NCI-H774 (cell line): ENCODE measurements at regions not wholly inside any gene's neighbourhood (a gene's known extent, or its start where the extent isn't known, plus 50 kb on each side); places are given as distances from the start of the nearest gene placed in this dataset.
"Not testable (repeated sequence)": the region's sequence is repeated elsewhere in the genome, so short reads cannot be mapped to it uniquely, and the experiment has no call there.

Source experiments
- DNase-seq: peaks from one replicate; lab custom pipeline; 2025; lab: John Stamatoyannopoulos, UW

DNA sequence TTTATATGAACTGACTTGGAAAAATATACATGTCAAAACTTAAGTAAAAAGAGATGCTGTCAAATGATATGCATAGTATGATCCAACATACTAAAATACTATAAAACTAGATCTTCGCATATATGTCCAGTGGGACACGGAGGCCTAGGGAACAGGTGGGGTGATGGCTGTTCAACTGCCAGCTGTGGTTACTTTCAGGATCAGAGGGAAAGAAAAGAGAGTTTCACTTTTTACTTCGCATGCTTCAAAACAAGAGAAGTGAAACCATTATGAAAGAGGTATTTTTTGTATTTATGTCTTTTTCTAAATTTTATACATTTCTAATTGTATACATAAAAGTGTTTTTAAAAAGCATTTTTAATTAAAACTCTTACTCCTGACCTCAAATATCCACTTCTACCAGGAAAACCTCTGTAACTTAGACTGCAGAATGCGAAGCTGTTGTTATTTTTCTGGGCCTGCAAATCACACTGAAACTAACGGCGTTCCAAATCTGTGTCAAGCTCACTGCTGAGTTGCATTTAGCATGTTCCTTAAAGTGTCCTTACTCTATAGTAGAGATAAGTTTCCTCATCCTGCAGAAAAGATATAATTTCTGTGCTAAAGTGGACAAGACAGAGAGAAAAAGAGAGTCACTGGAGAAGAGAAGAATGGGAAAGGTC lies 97.8 kb upstream of the SLC35G4 start:
- DNase-seq, result no peak

DNA sequence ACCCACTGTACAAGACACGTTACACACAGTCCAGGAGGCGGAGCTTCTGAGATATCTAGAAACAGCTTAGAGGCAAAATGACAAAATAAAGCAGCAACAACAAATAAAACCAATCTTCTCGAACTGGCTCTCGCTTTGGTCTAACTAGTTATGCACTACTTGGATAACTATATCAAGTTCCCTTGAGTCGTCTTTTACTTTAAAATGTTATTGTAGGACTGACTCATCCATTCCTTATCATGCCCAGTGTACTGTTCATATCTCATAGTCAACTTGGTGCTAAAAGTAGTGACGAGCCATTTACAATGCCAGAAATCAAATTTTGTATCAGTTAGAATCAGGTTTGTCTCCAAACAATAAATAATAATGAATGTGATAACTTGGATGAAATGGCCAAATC lies 102.5 kb upstream of the SLC35G4 start:
- no peak for DNase-seq

DNA sequence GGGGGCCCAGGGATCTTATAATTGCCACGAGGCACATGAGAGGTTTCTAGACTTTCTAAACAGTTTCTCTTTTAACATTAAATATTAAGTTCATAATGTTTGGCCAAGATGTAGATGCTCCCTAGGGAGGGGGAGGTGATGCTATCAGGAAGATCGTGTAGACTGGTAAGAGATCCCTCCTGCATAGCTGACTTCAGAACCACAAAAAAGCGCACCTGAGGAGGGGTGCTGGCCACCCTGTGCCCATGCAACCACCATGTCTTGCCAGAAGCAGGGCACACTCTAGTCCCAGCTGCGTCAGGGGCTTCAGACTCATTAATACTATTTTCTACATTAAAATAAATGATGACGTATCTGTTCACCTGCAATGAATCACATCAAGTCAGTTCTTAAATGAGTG lies 103.4 kb upstream of the SLC35G4 start:
- DNase-seq, result no peak

DNA sequence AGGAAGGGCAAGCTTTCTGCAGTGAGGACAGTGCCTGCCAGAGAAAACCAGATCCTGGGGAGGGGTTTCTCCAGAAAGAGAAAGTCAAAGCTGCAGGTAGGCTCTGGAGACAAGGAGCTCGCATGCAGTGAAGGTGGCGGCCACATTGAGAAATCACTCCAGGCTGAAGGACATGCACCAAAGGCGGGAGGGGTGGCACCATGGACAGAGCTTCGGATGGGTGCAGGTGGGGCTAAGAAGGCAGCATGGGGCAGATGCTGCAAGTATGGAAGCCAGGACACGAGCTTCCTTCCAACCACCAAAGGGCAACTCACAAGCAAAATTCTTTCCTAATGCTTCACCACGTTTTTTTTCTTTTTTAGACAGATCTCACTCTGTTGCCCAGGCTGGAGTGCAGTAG lies 104.4 kb upstream of the SLC35G4 start:
- DNase-seq, result no peak

DNA sequence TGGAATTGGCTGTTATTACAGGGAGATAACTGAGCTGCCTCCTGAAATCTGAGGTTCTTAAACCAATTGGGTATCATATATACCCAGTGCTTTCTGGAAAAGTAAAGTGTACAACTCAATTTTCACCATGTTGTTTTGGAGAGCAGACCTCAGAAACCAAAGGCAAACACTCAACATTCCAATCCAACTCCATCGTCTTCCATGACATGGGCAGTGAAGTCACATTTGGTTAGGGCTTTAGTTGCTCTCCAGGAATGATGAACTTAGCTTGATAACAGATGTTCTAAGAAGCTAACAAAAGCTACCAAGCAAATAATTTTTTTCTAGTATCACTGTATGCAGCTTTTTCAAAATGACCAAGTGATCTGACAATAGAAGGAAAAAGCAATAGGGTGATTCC lies 107.0 kb upstream of the SLC35G4 start:
- DNase-seq, result no peak

DNA sequence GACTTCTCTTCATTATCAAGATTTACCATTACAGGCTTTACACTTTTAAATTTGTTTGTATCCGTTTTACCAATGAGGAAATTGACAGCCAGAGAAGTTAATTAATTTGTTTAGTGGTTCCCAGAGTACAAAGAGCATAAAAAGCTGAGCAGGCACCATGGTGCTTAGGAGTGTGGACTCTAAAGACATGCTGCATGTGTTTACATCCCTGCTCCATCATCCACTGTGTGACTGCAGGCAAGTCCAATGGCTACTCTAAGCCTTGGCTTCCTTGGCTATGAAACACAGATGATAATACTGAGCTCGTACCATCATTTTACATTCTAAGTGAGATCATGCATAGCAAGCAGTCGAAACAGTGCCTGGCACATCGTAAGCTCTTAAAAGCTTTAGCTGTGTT lies 108.0 kb upstream of the SLC35G4 start:
- no peak for DNase-seq

DNA sequence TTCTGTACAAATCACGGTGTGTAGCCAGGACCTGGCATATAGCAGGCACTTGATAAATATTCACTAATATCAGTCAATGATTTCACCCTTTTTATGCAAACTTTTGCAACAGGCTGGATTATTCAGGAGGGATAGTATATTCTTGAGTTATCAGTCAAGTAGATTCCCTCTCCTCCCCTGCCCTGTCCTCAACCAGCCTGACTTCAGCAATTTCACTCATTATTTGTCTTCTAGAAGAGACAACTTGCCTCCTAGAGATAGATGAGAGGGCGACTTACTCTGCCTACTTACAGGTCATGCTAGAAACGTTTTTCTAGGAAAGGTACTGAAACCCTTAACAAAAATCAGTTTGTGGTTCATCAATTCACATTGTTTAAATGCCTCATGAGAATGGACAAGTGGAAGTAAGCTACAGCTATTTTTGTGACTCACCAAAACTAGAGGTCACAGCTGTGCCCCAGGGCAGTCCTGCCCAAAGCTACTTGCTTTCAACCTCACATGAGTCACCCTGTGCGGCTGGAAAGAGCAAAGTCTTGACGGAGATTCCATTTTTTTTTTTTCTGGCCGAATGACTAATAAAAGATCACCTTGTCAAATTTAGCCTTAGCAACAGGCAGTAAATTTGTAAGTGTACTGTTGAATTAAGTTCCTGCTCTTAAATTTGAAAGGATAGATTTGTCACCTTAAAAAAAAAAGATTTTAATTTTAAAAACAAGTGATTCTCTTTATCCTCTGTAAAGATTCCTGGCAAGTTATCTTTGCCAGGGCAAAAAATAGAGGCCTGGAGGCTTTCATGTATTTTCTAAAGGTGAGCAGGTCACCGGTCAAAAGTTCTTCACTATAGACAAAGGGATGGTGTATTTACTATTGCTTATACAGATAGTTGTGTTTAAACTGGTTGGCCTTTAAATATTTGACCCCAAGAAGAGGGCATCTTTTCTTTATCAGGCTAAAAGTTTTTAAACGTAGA lies 109.0 kb upstream of the SLC35G4 start:
- no peak for DNase-seq

DNA sequence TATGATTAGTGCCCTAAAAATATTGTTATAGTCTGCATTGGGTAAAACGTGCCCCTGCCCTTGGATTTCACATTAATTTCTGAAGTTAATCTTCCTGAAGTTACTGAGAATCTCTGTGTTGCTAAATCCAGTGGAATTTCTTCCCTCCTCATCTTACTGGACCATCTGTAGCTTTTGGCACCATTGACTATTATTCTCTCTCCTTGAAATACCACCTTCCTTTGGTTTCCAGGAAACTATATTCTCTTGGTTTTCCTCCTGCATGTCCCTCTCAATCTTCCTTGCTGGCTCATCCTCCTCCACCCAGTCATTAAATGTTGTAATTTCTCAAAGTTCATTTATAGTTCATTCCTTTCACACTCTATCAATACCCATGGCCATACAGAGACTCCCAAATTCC lies 110.6 kb upstream of the SLC35G4 start:
- DNase-seq, result no peak

DNA sequence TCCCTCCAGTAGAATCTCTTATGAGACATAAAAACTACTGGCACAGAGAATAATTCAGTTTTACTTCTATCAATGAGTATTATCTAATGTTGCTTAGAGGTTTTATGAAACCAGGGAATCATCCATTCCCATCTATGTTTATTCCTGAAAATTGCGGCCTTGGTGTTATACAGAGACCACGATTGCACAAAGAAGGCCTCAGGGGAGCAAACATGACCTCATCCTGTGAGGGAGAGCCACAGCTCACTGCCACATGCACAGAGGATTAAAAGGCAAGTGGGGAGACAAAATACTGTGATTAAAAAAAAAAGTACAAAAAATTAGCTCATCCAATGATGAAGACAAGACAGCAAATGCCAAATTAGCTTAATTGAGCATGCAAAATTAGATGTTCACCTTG lies 111.8 kb upstream of the SLC35G4 start:
- no peak for DNase-seq

DNA sequence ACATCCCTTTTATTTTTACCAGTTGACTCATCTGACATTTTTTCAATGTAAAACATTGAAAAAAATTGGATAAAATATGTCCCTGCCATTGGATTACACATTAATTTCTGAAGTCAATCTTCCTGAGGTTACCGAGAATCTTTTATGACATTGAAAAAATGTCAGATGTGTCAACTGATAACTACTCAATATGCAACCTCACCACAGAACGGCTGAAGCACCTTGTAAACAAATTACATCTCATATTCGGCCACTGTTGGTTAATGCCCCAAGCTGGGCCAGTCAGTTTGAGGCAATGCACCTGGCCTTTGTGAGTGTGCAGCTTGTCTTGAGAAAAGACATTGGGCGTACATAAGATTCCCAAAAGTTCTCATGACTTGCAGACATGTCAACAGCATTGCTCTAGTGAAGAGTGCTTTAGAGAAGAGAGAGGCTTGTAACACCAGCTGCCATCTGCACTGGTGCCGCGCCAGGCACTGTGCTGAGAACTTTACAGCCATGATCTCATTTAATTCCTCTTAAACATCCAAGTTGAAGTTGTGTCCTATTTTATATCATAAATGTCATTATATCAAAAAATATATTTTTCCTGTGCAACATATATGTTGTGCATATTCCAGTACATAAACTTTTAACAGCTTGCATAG lies 112.7 kb upstream of the SLC35G4 start:
- no peak for DNase-seq

DNA sequence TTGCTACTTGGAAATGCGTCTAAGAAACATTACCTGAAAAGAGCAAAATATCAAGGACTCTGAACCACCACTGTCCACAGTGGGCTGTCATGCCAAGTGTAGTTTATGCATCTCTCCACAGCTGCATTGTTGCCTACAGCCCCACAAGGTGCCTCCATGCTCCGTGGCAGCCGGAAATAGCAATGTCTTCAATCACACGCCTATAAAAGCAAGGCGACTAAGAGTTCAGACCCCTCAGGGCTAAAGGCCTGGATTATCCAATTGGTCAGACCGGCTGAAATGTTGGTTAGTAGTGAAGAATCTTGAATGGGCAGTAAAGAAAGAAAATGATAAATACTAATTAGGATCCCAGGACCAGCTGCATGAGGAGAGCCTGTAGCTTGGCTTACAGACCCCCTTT lies 114.0 kb upstream of the SLC35G4 start:
- DNase-seq, result no peak

DNA sequence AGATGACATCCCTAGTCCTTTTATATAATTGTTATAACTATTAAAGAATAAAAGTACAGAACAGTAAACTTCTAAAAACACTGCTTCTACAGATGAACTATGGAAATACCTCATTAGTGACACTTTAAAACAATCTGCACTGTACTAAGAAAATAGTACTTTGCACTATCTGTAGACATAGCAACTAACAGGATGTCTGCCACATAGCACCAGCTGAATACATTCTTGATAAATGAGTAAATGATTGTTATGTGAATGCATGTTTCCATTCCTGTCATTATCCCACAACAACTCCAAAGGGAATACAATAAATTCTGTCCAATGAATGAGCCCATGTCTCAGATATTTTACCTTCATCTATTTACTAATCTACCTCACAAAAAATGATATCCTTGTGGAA lies 115.3 kb upstream of the SLC35G4 start:
- no peak for DNase-seq

DNA sequence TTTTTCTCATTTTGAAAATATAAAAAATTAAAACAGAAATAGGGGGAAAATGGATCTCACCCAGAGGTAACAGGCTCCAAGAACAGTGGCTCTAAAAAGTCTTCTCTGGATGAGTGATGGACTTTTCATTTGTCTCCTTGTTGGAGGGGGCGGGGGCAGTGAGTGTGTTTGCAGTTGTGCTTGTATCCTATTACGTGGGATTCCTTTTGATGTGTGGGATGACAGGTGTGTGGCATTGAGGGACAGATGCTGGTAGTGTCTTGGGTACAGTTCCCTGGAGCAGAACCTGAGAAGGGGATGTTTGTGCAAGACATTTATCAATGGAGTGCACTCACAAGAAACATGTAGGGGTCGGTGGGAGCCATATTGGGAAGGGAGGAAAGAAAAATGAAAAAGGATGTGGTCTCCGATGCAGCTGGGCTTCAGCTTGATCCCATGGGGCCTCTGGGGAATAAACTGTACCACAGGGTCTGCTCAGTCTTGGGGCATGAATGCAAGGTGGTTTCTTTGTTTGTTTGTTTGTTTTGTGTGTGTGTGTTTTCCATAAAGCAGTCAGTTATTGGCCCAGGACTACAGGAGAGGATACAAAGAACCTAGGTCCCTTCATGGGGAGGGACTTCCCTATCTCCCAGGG lies 120.0 kb upstream of the SLC35G4 start:
- no peak for DNase-seq

DNA sequence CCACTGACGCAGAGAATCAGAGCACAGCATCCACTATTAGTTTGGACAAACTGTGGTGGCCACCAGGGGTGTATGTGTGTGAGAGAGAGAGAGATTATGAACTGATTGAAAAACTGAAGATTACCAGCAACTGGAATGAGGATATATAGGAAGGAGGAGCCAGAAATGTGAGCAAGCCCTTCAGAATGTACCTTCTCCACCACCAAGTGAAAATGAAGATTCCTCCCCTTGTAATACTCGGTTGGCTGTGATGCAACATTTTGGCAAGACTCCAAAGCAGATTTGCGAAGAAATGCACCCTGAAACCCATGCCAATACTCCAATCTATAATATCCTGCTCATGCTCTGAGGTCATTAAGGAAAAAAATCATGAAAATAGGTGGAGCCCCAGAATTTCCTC lies 121.2 kb upstream of the SLC35G4 start:
- no peak for DNase-seq

DNA sequence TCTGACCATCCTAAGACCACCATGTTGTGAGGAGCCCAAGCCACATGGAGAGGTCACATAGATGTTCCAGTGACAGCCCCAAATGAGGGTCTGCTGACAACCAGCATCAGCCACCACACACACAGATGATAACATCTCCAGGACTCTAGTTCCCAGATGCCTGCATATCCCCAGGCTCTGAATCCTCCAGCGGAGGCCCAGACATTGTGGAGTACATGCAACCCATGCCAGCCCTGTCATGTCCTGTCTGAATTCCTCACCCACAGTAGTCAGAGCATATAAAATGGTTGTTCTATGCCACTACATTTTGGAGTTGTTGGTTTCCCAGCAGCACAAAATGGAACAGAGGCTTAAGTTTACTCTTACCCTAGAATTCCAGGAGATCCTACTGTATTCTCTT lies 122.0 kb upstream of the SLC35G4 start:
- DNase-seq, result no peak

DNA sequence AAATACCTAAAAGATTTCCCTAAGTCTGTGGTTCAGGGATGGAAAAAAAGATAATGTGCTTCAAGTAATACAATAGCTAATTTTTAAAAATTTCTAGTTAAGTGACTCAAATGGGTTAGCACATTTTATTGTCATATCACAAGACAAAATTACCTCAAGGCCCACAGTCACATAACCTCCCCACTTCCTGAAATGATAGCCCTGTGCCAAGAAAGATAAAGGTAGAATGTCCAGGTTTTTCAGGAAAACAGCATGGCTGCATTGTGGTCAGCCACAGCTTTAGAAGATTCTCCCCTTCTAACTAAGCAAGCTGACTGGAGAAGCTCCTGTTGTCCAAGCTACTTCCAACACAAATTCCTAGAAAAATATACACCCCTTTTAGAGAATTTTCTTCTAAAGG lies 127.1 kb upstream of the SLC35G4 start:
- DNase-seq, result no peak

DNA sequence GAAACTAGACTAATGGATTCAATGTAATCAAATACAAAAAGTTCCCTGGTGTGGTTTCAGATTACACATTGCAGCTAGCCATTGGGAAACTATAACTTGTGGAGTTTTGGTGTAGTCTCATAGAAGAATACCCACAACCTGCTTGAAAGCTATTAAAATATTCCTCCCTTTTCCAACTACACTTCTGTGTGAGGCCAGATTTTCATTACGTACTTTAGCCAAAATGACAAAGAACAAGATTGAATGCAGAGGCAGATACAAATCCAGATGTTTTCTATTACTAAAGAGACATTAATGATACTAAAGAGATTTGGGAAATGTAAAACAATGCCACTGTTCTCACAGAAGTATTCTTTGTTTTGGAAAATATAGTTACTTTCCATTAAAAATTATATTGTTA lies 128.7 kb upstream of the SLC35G4 start:
- DNase-seq, result no peak

DNA sequence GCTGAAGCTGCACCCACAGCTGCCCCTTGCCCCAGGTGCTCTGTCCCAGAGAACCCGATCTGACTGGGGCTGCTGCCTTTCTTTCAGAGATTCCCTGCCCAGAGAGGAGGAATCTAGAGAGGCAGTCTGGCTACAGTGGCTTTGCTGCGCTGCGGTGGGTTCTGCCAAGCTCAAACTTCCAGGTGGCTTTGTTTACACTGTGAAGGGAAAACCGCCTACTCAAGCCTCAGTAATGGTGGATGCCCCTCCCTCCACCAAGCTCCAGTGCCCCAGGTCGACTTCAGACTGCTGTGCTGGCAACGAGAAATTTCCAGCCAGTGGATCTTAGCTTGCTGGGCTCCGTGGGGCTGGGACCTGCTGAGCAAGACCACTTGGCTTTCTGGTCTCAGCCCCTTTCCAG lies 130.4 kb upstream of the SLC35G4 start:
- not testable (repeated sequence) for DNase-seq

DNA sequence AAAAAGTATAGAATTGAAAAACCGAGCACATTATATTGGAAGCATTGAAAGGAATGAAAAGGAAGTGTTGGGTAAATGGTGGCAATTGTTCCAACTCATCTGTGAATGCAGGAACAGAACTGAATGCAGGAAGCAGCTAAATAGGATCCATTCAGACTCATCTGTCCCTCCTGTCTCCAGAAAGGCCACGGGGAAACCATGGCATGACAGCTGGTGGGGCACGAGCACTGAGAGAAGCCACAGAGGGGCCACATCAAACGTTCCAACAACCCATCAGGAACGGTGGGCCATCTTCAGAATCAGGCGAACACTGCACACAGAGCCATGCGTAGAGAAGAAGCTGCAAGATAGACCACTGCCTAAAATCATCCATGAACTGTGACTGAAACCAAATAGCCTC lies 138.5 kb upstream of the SLC35G4 start:
- DNase-seq, result no peak

DNA sequence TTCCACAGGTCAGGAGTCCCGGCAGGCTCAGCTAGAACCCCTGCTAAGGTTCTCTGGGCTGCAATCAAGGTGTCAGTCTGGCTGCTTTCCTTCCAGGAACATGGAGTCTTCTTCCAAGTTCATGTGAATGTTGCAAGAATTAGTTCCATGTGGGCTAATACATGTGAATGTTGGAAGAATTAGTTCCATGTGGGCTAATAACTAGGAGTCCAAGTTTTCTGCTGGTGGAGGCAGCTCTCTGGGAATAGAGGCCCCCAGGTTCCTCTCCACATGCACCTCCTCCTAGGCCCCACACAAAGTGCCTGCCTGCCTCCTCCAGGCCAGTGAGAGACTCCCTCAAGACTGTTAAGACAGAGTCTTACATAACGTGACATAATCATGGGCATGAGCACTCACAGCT lies 140.8 kb upstream of the SLC35G4 start:
- no peak for DNase-seq

DNA sequence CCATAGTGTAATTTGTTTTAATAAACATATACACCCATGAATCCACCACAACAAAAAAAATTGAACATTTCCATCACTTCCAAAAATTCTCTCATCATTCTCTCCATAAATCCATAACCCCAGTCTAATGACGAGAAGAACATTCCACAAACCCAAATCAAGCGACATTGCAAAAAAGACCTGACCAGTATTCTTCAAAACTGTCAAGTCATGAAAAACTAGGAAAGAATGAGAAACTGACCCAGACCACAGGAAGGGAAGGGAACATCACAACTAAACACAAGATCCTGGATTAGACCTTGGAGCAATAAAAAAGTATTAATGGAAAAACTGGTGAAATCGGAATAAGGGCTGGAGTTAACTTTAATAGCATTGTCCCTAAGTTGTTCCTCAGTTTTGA lies 141.3 kb upstream of the SLC35G4 start:
- DNase-seq, result no peak

DNA sequence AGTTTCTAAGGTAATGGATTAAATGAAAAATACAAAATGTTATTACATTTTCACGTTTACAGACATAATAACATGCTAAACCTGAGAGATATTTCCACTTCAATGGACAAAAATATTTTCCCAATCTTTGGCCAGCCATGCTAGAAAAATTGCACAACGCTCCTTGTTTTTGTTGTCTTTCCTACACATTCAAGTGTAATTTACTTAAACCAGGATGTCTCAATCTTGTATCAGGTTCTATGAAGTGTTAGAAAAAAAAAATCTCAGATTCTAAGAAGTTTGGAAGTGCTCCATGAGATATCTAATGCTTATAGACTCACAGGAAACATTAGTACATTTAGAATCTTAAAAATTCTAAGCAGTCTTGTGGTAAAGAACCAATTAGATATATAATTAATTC lies 141.8 kb upstream of the SLC35G4 start:
- DNase-seq, result no peak

DNA sequence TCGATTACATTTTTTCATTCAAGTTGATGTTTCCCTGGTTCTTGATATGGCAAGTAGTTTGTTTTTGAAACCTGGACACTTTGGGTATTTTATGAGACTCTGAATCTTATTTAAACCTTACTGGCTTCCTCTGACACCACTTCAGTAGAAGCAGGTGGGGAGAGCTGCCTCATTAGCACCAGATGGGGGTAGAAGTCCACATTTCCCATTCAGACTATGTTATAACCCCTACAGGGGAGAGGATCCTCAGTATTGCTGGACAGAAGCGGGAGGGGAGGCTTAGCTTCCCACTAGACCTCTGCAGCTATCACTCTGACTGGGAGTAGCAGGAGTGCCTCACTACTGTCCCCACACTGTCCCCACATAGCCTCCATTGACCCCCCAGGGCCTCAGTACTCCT lies 145.3 kb upstream of the SLC35G4 start:
- DNase-seq, result no peak
